ENCODE measurements at regions not wholly inside any gene's neighbourhood (a gene's known extent, or its start where the extent isn't known, plus 50 kb on each side); places are given as distances from the start of the nearest gene placed in this dataset.

- DNase-seq (ENCODE audit: low read depth in 2 of 2) = no peak
These were observed 350.0 kb upstream of the ISL1 start for GRCh38 chr5:51033215-51033614.

GRCh38 chr5:51034222-51034901, 348.9 kb upstream of the ISL1 start:
- DNase-seq (ENCODE audit: low read depth in 2 of 2) = no peak

GRCh38 chr5:51039424-51040329, 343.6 kb upstream of the ISL1 start:
- DNase-seq (ENCODE audit: low read depth in 2 of 2) = no peak

GRCh38 chr5:51043745-51044144, 339.5 kb upstream of the ISL1 start:
- DNase-seq (ENCODE audit: low read depth in 2 of 2) = no peak

- no peak for DNase-seq (ENCODE audit: low read depth in 2 of 2)
These were observed 335.9 kb upstream of the ISL1 start for GRCh38 chr5:51047369-51047768.

- DNase-seq (ENCODE audit: low read depth in 2 of 2) = no peak
These were observed 329.9 kb upstream of the ISL1 start for GRCh38 chr5:51053361-51053760.

GRCh38 chr5:51060953-51061352, 322.3 kb upstream of the ISL1 start:
- no peak for DNase-seq (ENCODE audit: low read depth in 2 of 2)

GRCh38 chr5:51072937-51073336, 310.3 kb upstream of the ISL1 start:
- no peak for DNase-seq (ENCODE audit: low read depth in 2 of 2)

GRCh38 chr5:51082741-51083140, 300.5 kb upstream of the ISL1 start:
- no peak for DNase-seq (ENCODE audit: low read depth in 2 of 2)

- DNase-seq (ENCODE audit: low read depth in 2 of 2) = no peak
These were observed 291.4 kb upstream of the ISL1 start for GRCh38 chr5:51091816-51092215.

GRCh38 chr5:51095486-51095885, 287.8 kb upstream of the ISL1 start:
- no peak for DNase-seq (ENCODE audit: low read depth in 2 of 2)

GRCh38 chr5:51096859-51097258, 286.4 kb upstream of the ISL1 start:
- no peak for DNase-seq (ENCODE audit: low read depth in 2 of 2)

- no peak for DNase-seq (ENCODE audit: low read depth in 2 of 2)
These were observed 283.9 kb upstream of the ISL1 start for GRCh38 chr5:51099173-51099853.

GRCh38 chr5:51104556-51104955, 278.7 kb upstream of the ISL1 start:
- no peak for DNase-seq (ENCODE audit: low read depth in 2 of 2)

GRCh38 chr5:51109786-51110410, 273.4 kb upstream of the ISL1 start:
- no peak for DNase-seq (ENCODE audit: low read depth in 2 of 2)

- DNase-seq (ENCODE audit: low read depth in 2 of 2) = no peak
These were observed 252.0 kb upstream of the ISL1 start for GRCh38 chr5:51131266-51131665.

- no peak for DNase-seq (ENCODE audit: low read depth in 2 of 2)
These were observed 245.1 kb upstream of the ISL1 start for GRCh38 chr5:51138164-51138563.

- no peak for DNase-seq (ENCODE audit: low read depth in 2 of 2)
These were observed 234.8 kb upstream of the ISL1 start for GRCh38 chr5:51148437-51148836.

GRCh38 chr5:51156222-51156621, 227.0 kb upstream of the ISL1 start:
- no peak for DNase-seq (ENCODE audit: low read depth in 2 of 2)

- DNase-seq (ENCODE audit: low read depth in 2 of 2) = no peak
These were observed 226.4 kb upstream of the ISL1 start for GRCh38 chr5:51156838-51157237.

- DNase-seq (ENCODE audit: low read depth in 2 of 2) = no peak
These were observed 224.1 kb upstream of the ISL1 start for GRCh38 chr5:51159164-51159563.

GRCh38 chr5:51159606-51160005, 223.6 kb upstream of the ISL1 start:
- no peak for DNase-seq (ENCODE audit: low read depth in 2 of 2)

Measured in activated CD8-positive, alpha-beta memory T cell treated with anti-CD3 and anti-CD28 coated beads for 4 hours (primary cell).